GM12874 (cell line): ENCODE measurements at regions not wholly inside any gene's neighbourhood (a gene's known extent, or its start where the extent isn't known, plus 50 kb on each side); places are given as distances from the start of the nearest gene placed in this dataset.

ENCODE experiments used
- TF ChIP-seq, protein P1 (sequence below): IDR thresholded peaks from 2 replicates; pipeline ENCODE4 v1.5.1; 2011; ENCODE audit warnings: low read depth, mild to moderate bottlenecking, control low read depth, low read length, moderate library complexity; ENCODE audit not compliant: insufficient read depth

DNA sequence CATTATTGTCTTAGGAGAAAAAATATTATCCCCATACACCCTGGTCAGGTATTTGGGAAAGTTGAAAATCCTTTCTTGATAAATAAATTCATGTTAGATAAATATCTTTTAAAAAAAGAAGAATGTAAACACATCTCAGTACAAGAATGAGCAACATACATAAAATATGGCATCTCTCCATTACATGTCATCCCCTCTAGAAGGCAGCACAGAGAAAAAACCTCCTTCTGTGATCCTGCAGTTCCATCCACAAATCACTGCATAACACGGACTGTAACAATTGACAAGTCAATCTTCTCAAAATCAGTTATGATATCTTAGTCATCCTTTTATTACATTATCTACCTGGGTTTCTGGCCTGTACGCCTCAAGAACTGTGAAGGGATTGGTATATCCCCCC lies 683.9 kb upstream of the KLHL1 start:
- TF ChIP-seq, protein P1, sequence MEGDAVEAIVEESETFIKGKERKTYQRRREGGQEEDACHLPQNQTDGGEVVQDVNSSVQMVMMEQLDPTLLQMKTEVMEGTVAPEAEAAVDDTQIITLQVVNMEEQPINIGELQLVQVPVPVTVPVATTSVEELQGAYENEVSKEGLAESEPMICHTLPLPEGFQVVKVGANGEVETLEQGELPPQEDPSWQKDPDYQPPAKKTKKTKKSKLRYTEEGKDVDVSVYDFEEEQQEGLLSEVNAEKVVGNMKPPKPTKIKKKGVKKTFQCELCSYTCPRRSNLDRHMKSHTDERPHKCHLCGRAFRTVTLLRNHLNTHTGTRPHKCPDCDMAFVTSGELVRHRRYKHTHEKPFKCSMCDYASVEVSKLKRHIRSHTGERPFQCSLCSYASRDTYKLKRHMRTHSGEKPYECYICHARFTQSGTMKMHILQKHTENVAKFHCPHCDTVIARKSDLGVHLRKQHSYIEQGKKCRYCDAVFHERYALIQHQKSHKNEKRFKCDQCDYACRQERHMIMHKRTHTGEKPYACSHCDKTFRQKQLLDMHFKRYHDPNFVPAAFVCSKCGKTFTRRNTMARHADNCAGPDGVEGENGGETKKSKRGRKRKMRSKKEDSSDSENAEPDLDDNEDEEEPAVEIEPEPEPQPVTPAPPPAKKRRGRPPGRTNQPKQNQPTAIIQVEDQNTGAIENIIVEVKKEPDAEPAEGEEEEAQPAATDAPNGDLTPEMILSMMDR, result no peak

DNA sequence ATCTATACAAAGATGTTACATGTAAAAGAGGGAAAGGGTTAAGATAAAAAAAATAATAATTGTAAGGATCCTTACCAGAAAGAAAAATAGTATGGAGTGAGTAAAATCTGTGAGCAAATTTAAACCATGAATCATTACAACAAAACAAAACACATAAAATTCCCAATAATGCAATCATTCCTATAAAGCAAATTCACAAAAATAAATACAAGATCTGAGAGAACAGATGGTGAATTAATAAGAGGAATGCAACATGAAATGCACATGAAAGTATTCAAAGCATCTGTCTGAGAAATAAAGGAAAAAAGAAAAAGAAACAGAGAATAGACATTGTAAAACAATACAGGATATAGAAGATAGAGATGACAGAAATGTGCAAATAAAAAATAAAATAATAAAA lies 681.5 kb upstream of the KLHL1 start:
- TF ChIP-seq, protein P1, result no peak

DNA sequence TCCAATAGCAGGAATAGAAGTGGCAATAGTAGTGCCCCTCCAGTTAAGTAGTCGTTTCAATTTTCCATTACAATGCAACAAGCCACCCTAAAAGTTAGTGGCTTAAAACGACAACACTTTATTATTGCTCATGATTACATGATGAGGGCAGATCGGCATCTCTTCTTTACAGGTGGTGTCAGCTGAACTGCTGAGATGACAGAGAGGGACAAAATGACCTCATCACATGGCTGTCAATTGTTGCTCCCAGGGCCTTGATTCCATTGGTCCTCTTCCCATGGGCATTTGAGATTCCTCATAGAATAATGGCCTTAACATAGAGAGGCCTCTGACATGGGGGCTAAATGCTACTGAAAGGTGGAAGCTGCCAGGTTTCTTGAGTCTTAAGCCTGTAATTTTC lies 679.8 kb upstream of the KLHL1 start:
- TF ChIP-seq, protein P1, result no peak

DNA sequence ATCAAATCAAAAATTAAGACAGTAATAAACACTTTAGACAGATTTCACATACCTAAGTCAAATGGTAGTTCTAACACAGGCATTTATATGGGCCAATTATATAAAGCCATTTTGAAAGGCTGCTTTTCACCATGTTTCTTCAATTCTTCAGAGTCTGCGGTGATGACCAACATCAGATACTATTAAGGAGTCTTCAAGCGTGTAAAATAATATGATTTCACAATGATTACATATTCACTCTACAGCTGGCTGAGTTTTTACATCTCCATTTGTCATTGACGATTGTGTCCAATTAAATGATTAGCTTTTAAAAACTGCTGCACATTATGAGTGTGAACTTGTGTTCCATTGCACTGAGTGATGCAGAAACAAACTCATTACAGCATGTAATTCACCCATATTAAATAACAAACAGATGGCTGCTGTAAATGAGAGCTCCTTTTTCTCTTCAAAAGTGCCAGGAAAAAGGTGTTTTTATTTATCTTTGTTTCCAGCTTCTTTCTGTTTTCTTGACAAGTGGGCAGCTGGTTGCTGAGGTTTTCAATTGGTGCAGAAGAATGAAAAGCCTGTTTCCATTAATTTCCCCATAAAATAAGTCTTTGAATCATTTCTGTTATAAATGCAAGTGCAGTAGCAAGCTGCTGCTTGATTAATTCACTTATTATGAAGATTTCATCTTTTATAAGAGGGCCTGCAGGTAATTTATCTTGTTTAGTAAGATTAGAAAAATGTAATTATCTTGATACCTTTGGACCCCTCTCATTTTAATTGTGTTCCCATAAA lies 676.1 kb upstream of the KLHL1 start:
- TF ChIP-seq, protein P1, result no peak

DNA sequence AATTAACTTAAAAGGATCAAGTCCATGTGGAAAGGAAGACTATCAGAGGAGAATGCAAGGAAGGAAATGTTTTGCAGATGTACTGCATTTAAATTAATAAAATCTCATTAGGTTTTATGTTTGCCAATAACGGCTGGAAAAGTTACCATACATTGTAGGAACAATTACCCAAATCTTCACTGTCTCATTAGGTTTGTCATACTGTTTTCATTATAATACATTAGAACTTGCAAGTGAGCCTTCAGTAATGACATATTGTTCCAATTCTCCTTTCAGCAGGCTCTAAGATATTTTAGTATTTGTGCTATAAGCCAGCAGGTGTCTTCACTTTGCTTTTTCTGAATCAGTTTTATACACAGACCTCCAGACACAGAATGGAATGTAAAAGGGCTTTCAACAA lies 661.6 kb upstream of the KLHL1 start:
- TF ChIP-seq, protein P1, result no peak

DNA sequence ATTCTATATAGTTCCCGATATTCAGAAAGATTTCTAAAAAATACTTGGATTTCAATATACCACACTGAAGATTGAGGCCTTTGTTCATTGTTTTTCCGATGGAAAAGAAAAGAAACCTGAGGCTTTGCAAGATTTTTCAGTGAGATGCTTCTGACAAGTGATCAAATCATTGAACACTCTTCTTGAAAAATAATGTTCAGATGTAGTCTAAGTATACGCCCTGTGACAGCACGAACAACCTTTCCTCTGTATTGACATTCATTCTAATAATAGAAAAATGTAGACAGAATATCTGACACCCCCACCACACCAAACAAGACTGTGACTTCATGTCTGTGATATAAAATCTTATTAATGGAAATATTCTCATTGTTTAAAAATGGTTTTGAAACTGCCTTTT lies 650.7 kb upstream of the KLHL1 start:
- TF ChIP-seq, protein P1, result no peak

DNA sequence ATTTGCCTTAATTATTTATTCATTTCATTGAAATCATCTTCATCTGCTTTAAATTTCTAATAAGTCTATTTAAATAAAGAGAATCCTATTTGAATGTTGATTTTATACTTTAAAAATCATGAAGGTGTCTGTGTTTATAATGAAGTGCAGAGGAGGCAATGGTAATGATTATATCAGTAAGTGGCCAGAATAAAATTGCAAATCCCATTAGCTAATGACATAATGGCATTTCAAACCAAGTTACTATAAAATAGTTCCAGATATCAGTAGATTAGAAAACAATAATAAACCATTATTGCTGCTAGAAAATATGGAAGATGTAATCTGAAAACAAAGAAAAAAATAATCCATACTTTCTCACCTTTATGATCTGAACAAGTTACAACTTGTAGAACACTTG lies 647.8 kb upstream of the KLHL1 start:
- TF ChIP-seq, protein P1, result no peak
